Lower lobe of right lung (tissue), 2 donors: ENCODE measurements at regions not wholly inside any gene's neighbourhood (a gene's known extent, or its start where the extent isn't known, plus 50 kb on each side); places are given as distances from the start of the nearest gene placed in this dataset.

Source experiments
- ATAC-seq, 2 donors: fragments of 200-7000 bp; cut with Tn5 transposase; one replicate each; pipeline ENCODE4 v1.9.1; 2020 to 2022; ENCODE audit warnings: mild to moderate bottlenecking in 2 of 2, moderate library complexity in 2 of 2
- DNase-seq: peaks from one replicate; pipeline ENCODE4 v3.0.0-alpha.2; 2020
- H3K27ac ChIP-seq: fragments of 200-600 bp; one replicate; pipeline ENCODE4 v1.8.0; 2022
- H3K27me3 ChIP-seq: fragments of 200-600 bp; one replicate; pipeline ENCODE4 v1.8.0; 2022; ENCODE audit warnings: low read depth
- H3K36me3 ChIP-seq: fragments of 200-600 bp; one replicate; pipeline ENCODE4 v1.8.0; 2022; ENCODE audit warnings: mild to moderate bottlenecking
- H3K4me1 ChIP-seq: fragments of 200-600 bp; one replicate; pipeline ENCODE4 v1.8.0; 2022
- H3K4me3 ChIP-seq: fragments of 200-600 bp; one replicate; pipeline ENCODE4 v1.8.0; 2022; ENCODE audit warnings: mild to moderate bottlenecking
- H3K9me3 ChIP-seq: fragments of 200-600 bp; one replicate; pipeline ENCODE4 v1.8.0; 2022
- CTCF ChIP-seq: fragments of 200-600 bp; IDR thresholded peaks from one replicate; pipeline ENCODE4 v1.8.0; 2022; ENCODE audit warnings: antibody characterized with exemption, mild to moderate bottlenecking
- intact Hi-C: fragments of 100-400 bp; cut with DNase I; formaldehyde crosslinking; loops from one replicate; pipeline ENCODE4 v1.11.0; 2022
- donor health status: DM: no; HTN: yes; CAD: no; lungs with severe emphysema.

- peak; percentile 51 to 52 for ATAC-seq
Measured at GRCh38 chr3:20324664-20325478, 138.9 kb upstream of the SGO1 start.

GRCh38 chr3:20323307-20323927 lies 137.4 kb upstream of the SGO1 start:
- H3K27me3 ChIP-seq, result no peaks in the 10 kb centered on the region
- H3K36me3 ChIP-seq, result no peaks in the 10 kb centered on the region
- H3K27ac ChIP-seq, result no peak overlapping the region
- TF ChIP-seq CTCF, result no peak
- no peak overlapping the region for H3K4me3 ChIP-seq
- no peaks in the 10 kb centered on the region for H3K4me1 ChIP-seq
- no peaks in the 10 kb centered on the region for H3K9me3 ChIP-seq
- intact Hi-C loops, result no loop called here
- DNase-seq (no peak), ATAC-seq (no peak)

More at GRCh38 chr3:20324664-20325478, 138.9 kb upstream of the SGO1 start:
- Histone ChIP-seq H3K27me3 (no peaks in the 10 kb centered on the region), H3K36me3 (no peaks in the 10 kb centered on the region), H3K4me1 (no peaks in the 10 kb centered on the region), H3K9me3 (no peaks in the 10 kb centered on the region), H3K4me3 (no peak overlapping the region), H3K27ac (no peak overlapping the region)
- no peak for TF ChIP-seq CTCF
- intact Hi-C loops, result no loop called here
- no peak for DNase-seq

- DNase-seq (no peak), ATAC-seq (no peak)
- Histone ChIP-seq H3K4me1 (no peaks in the 10 kb centered on the region), H3K36me3 (no peaks in the 10 kb centered on the region), H3K9me3 (no peaks in the 10 kb centered on the region), H3K27me3 (no peaks in the 10 kb centered on the region), H3K27ac (no peak overlapping the region), H3K4me3 (no peak overlapping the region)
- TF ChIP-seq CTCF, result no peak
- intact Hi-C loops, result no loop called here
Measured at GRCh38 chr3:20322085-20322484, 136.1 kb upstream of the SGO1 start.

GRCh38 chr3:20321391-20322047 lies 135.5 kb upstream of the SGO1 start:
- DNase-seq, result no peak
- no peak for TF ChIP-seq CTCF
- H3K9me3 ChIP-seq, result no peaks in the 10 kb centered on the region
- ATAC-seq, result no peak
- no peaks in the 10 kb centered on the region for H3K36me3 ChIP-seq
- H3K27ac ChIP-seq, result no peak overlapping the region
- no peaks in the 10 kb centered on the region for H3K4me1 ChIP-seq
- intact Hi-C loops, result no loop called here
- no peaks in the 10 kb centered on the region for H3K27me3 ChIP-seq
- no peak overlapping the region for H3K4me3 ChIP-seq

- H3K4me1 ChIP-seq, result no peaks in the 10 kb centered on the region
- no peaks in the 10 kb centered on the region for H3K9me3 ChIP-seq
- no peak for TF ChIP-seq CTCF
- H3K36me3 ChIP-seq, result no peaks in the 10 kb centered on the region
- DNase-seq, result no peak
- H3K27me3 ChIP-seq, result no peaks in the 10 kb centered on the region
- H3K27ac ChIP-seq, result no peak overlapping the region
- peak; percentile 57 to 64 for ATAC-seq
- H3K4me3 ChIP-seq, result no peak overlapping the region
- intact Hi-C loops, result no loop called here
Measured at GRCh38 chr3:20320489-20320888, 134.5 kb upstream of the SGO1 start.
